ENCODE measurements at regions not wholly inside any gene's neighbourhood (a gene's known extent, or its start where the extent isn't known, plus 50 kb on each side); places are given as distances from the start of the nearest gene placed in this dataset.
"Not testable (repeated sequence)": the region's sequence is repeated elsewhere in the genome, so short reads cannot be mapped to it uniquely, and the experiment has no call there.

- H3K9me3 Mint-ChIP-seq, result no peaks in the 10 kb centered on the region
- H3K4me3 Mint-ChIP-seq, result no peak overlapping the region
- peaks cover 1% of the 10 kb centered on the region for H3K36me3 Mint-ChIP-seq
- CTCF ChIA-PET, result no interaction called here
- H3K27me3 Mint-ChIP-seq, result peaks cover 5% of the 10 kb centered on the region
- H3K4me1 Mint-ChIP-seq, result peaks cover 5% of the 10 kb centered on the region
- DNase-seq, result no peak
- no peak overlapping the region for H3K27ac Mint-ChIP-seq
Observed at GRCh38 chr9:22170556-22170955, 161.5 kb upstream of the CDKN2B start.

DNA sequence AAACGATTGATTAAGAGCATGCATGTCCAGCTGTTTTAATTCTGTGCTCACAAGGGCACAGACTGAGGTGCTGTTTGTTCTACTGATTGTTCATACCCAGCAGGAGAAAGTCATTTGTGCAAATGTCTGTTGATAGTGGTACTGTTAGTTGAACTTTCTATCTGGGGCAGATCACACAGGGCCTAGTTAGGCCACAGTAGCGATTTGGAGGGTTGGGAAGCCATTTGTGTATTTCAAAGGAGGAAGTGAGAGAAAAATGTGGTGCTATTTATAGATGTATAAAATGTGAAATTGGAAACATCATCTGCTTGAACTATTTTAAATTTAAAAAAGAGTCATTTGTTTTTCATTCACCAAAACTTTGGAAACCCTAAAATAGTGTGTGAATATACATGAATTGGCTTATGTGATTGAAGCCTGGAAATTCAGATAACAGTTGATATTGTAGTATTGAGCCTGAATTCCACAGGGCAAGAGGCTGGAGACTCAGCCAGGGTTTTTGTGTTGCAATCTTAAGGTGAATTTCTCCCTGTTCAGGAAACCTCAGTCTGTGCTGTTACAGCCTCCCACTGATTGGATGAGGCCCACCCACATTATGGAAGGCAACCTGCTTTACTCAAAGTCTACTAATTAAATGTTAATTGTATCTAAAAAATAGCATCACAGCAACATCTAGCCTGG is 162.0 kb upstream of the CDKN2B start:
- DNase-seq, result no peak
- CTCF ChIA-PET, result no interaction called here
- Mint-ChIP-seq H3K36me3 (peaks cover 2% of the 10 kb centered on the region), H3K27me3 (peaks cover 5% of the 10 kb centered on the region), H3K27ac (no peak overlapping the region), H3K4me3 (no peak overlapping the region), H3K4me1 (peaks cover 11% of the 10 kb centered on the region), H3K9me3 (peaks cover under 1% of the 10 kb centered on the region)

- Mint-ChIP-seq H3K27ac (no peak overlapping the region), H3K4me3 (no peak overlapping the region), H3K4me1 (peaks cover 17% of the 10 kb centered on the region), H3K27me3 (peaks cover 5% of the 10 kb centered on the region), H3K36me3 (peaks cover 6% of the 10 kb centered on the region), H3K9me3 (peaks cover 5% of the 10 kb centered on the region)
- CTCF ChIA-PET, result no interaction called here
- DNase-seq, result no peak
Observed at GRCh38 chr9:22171691-22172090, 162.6 kb upstream of the CDKN2B start.

DNA sequence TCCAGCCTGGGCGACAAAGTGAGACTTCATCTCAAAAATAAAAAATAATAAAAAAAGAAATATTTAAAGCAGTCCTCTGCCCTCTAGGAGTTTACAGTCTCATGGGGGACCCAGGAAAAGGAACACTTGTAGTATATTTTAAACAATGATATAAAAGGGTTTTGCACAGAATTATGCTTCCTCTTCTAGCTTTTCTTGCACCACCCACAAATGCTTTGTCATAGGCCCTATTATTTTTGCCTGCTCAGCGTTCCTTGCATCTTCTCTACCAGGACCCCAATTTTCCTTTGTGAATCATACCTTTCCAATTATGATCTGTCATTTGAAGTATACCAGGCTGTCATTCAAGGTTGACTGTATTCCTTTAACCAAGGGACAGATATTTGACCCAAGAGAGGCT is 164.8 kb upstream of the CDKN2B start:
- H3K36me3 Mint-ChIP-seq, result peaks cover 13% of the 10 kb centered on the region
- peaks cover 11% of the 10 kb centered on the region for H3K9me3 Mint-ChIP-seq
- peaks cover 18% of the 10 kb centered on the region for H3K4me1 Mint-ChIP-seq
- DNase-seq, result no peak
- no peak overlapping the region for H3K4me3 Mint-ChIP-seq
- H3K27ac Mint-ChIP-seq, result no peak overlapping the region
- CTCF ChIA-PET, result no interaction called here
- peaks cover 9% of the 10 kb centered on the region for H3K27me3 Mint-ChIP-seq

GRCh38 chr9:22175972-22176545 is 167.0 kb upstream of the CDKN2B start:
- no peak for DNase-seq
- Mint-ChIP-seq H3K4me3 (no peak overlapping the region), H3K4me1 (peaks cover 18% of the 10 kb centered on the region), H3K9me3 (peaks cover 17% of the 10 kb centered on the region), H3K27ac (peak overlapping the region; percentile 72), H3K36me3 (peaks cover 13% of the 10 kb centered on the region), H3K27me3 (peaks cover 9% of the 10 kb centered on the region)
- CTCF ChIA-PET, result no interaction called here

DNA sequence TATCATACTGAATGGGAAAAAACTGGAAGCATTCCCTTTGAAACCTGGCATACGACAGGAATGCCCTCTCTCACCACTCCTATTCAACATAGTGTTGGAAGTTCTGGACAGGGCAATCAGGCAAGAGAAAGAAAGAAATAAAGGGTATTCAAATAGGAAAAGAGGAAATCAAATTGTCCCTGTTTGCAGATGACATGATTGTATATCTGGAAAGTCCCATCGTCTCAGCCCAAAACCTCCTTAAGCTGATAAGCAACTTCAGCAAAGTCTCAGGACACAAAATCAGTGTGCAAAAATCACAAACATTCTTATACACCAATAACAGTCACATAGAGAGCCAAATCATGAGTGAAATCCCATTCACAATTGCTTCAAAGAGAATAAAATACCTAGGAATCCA is 171.9 kb upstream of the CDKN2B start:
- peaks cover 17% of the 10 kb centered on the region for H3K9me3 Mint-ChIP-seq
- H3K27ac Mint-ChIP-seq, CTCF ChIA-PET, H3K4me3 Mint-ChIP-seq, H3K4me1 Mint-ChIP-seq, DNase-seq: not testable (repeated sequence)
- peaks cover 28% of the 10 kb centered on the region for H3K27me3 Mint-ChIP-seq
- peaks cover 12% of the 10 kb centered on the region for H3K36me3 Mint-ChIP-seq

- H3K27ac Mint-ChIP-seq, result no peak overlapping the region
- peaks cover 40% of the 10 kb centered on the region for H3K27me3 Mint-ChIP-seq
- CTCF ChIA-PET, result no interaction called here
- no peaks in the 10 kb centered on the region for H3K4me1 Mint-ChIP-seq
- DNase-seq, result no peak
- H3K9me3 Mint-ChIP-seq, result no peaks in the 10 kb centered on the region
- H3K36me3 Mint-ChIP-seq, result no peaks in the 10 kb centered on the region
- H3K4me3 Mint-ChIP-seq, result no peak overlapping the region
Observed at GRCh38 chr9:22189471-22189870, 180.4 kb upstream of the CDKN2B start.

DNA sequence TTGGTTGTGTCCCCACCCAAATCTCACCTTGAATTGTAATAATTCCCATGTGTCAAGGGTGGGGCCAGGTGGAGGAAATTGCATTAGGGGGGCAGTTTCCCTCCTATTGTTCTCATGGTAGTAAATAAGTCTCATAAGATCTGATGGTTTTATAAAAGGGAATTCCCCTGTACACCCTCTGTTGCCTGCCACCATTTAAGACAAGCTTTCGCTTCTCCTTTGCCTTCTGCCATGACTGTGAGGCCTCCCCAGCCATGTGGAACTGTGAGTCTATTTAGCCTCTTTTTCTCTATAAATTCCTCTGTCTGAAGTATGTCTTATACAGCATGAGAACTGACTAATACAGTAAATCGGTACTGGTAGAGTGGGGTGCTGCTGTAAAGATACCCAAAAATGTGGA is 187.9 kb upstream of the CDKN2B start:
- H3K36me3 Mint-ChIP-seq, DNase-seq, CTCF ChIA-PET, H3K27ac Mint-ChIP-seq, H3K9me3 Mint-ChIP-seq, H3K4me1 Mint-ChIP-seq, H3K4me3 Mint-ChIP-seq: not testable (repeated sequence)
- peaks cover 44% of the 10 kb centered on the region for H3K27me3 Mint-ChIP-seq

GRCh38 chr9:22198681-22199080 is 189.6 kb upstream of the CDKN2B start:
- DNase-seq, result no peak
- no peaks in the 10 kb centered on the region for H3K9me3 Mint-ChIP-seq
- H3K36me3 Mint-ChIP-seq, result no peaks in the 10 kb centered on the region
- no peak overlapping the region for H3K4me3 Mint-ChIP-seq
- H3K27ac Mint-ChIP-seq, result no peak overlapping the region
- CTCF ChIA-PET, result no interaction called here
- H3K27me3 Mint-ChIP-seq, result peaks cover 49% of the 10 kb centered on the region
- peaks cover 7% of the 10 kb centered on the region for H3K4me1 Mint-ChIP-seq

GRCh38 chr9:22201256-22201655 is 192.2 kb upstream of the CDKN2B start:
- no peak for DNase-seq
- H3K27me3 Mint-ChIP-seq, result peaks cover 40% of the 10 kb centered on the region
- no peak overlapping the region for H3K27ac Mint-ChIP-seq
- H3K36me3 Mint-ChIP-seq, result no peaks in the 10 kb centered on the region
- no peaks in the 10 kb centered on the region for H3K9me3 Mint-ChIP-seq
- H3K4me3 Mint-ChIP-seq, result no peak overlapping the region
- CTCF ChIA-PET, result no interaction called here
- peaks cover 12% of the 10 kb centered on the region for H3K4me1 Mint-ChIP-seq

DNA sequence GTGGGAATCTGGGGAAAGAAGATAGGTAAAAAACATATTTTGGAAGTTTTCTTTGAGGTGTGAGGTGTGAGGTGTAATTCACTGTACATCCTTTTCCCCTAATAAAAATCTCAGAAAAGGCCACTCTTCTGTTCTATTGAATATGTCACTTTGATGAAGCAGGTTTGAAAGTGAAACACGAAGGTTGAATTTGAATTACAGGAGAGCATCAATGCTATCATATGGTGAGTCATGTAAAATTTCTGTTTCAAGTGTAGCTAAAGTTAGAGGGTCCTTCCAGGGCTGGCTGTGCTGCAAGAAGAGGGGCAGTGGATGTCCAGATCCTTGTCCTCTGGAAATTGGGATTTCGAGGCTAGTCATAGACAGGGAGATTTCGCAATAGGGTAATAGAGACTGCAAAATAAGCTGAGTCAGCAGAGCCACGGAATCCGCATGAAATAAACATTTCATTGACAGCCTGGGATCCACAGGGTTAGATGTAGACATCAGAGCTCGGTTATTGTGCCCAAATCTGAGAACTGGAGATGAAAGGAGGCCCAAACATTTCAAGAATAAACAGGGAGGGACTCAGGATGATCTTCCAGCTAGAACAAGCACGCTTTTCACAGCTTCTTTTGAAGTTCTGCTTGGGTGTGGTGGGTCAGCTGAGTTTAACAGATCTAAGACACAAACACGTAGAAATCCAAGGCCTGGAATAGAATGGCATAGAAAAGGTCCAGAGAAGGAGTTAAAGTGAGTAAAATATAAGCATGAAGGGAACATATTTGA is 194.4 kb upstream of the CDKN2B start:
- Mint-ChIP-seq H3K36me3 (no peaks in the 10 kb centered on the region), H3K27ac (no peak overlapping the region), H3K4me1 (peaks cover 17% of the 10 kb centered on the region), H3K27me3 (peaks cover 24% of the 10 kb centered on the region), H3K9me3 (no peaks in the 10 kb centered on the region), H3K4me3 (peak overlapping the region; percentile 1)
- CTCF ChIA-PET, result no interaction called here
- DNase-seq, result no peak

- Mint-ChIP-seq H3K27ac (no peak overlapping the region), H3K27me3 (peaks cover 21% of the 10 kb centered on the region), H3K4me3 (no peak overlapping the region), H3K36me3 (no peaks in the 10 kb centered on the region), H3K4me1 (peaks cover 23% of the 10 kb centered on the region), H3K9me3 (no peaks in the 10 kb centered on the region)
- DNase-seq, result no peak
- CTCF ChIA-PET, result no interaction called here
Observed at GRCh38 chr9:22204240-22204639, 195.1 kb upstream of the CDKN2B start.

DNA sequence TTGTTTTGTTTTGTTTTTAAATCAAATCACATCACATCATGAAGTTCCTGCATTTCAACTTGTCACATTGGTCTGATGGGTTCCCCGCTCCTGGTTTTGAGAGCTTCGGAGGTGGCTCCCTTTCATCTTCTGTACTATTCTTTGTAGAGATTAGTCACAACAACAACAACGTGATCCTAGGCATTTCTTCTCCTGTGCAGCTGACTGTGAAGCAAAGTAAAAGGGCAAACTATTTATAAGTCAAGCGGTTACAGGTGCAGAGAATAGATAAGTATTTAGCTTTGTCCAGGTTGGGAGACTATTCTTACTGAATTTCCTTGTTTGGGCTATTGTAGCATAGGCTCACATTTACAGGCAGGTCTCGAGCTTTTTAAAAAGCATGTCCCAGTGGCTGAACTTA is 197.7 kb upstream of the CDKN2B start:
- CTCF ChIA-PET, result no interaction called here
- H3K4me1 Mint-ChIP-seq, result peaks cover 29% of the 10 kb centered on the region
- H3K27ac Mint-ChIP-seq, result no peak overlapping the region
- H3K9me3 Mint-ChIP-seq, result no peaks in the 10 kb centered on the region
- no peak overlapping the region for H3K4me3 Mint-ChIP-seq
- H3K27me3 Mint-ChIP-seq, result peaks cover 8% of the 10 kb centered on the region
- H3K36me3 Mint-ChIP-seq, result no peaks in the 10 kb centered on the region
- no peak for DNase-seq

DNA sequence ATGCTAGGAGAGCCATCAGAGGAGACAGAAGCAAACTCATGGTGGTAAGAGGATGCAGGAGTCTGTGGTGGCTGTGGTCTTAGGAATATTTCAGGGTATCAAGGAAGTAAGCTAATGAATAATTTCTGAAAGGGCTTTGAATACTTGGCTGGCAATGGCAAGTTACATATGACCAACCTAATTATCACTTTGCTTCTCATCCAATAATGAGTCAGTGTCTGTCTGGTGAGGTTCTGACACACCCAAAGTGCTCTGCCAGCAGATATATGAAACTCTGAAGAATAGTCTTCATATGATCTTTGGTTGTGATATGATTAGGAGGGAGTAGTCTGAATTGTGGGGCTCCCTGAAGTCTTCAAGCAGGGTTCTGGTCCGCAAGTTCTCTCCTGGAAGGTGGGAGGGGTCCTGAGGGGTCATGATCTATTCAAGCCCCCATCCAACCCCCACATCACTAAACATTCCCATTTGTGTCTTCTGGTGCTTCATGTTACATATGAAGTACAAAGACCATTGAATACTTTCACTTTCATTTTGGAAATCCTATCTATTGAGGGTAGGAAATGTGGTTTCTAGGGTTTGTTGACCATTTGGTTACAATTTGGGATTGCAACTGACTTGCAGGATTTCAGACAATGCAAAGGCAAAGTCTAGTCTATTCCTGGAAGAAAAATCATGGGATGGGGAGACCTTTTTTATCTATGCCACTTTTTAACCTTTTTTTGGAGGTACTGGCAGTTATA is 199.9 kb upstream of the CDKN2B start:
- CTCF ChIA-PET, result no interaction called here
- no peak overlapping the region for H3K27ac Mint-ChIP-seq

More for the DNA sequence above, 199.9 kb upstream of the CDKN2B start:
- no peaks in the 10 kb centered on the region for H3K27me3 Mint-ChIP-seq
- H3K4me3 Mint-ChIP-seq, result peak overlapping the region; percentile 21
- H3K36me3 Mint-ChIP-seq, result no peaks in the 10 kb centered on the region
- no peaks in the 10 kb centered on the region for H3K9me3 Mint-ChIP-seq
- no peak for DNase-seq
- peaks cover 19% of the 10 kb centered on the region for H3K4me1 Mint-ChIP-seq

Measured in activated naive CD4-positive, alpha-beta T cell treated with anti-CD3 and anti-CD28 coated beads, Interleukin-2, amount 10 ng/mL, durations not matched to agents 7 days and 5 days (primary cell).